ENCODE measurements at regions not wholly inside any gene's neighbourhood (a gene's known extent, or its start where the extent isn't known, plus 50 kb on each side); places are given as distances from the start of the nearest gene placed in this dataset.

- TF ChIP-seq GABPA (IDR thresholded peaks at IDR 0.05; ENCODE audit: low read depth), result no peak
- TF ChIP-seq POLR2AphosphoS5 (IDR thresholded peaks at IDR 0.05; ENCODE audit: low read depth), result no peak
- TF ChIP-seq SPI1 (IDR thresholded peaks at IDR 0.05; ENCODE audit: borderline replicate concordance, low read depth), result no peak
- TF ChIP-seq REST (IDR thresholded peaks at IDR 0.05; ENCODE audit: insufficient replicate concordance, low read depth), result no peak
- TF ChIP-seq CTCF (IDR thresholded peaks at IDR 0.05; ENCODE audit: insufficient read depth, low read length), result no peak
- Histone ChIP-seq H3K27me3 (ENCODE audit: insufficient read depth, poor library complexity, severe bottlenecking) (no peaks in the 10 kb centered on the region), H3K27ac (replicated peaks) (no peak overlapping the region), H3K4me3 (replicated peaks; ENCODE audit: insufficient read depth, low read length) (no peak overlapping the region)
- DNase-seq (ENCODE audit: low read depth in 1 of 2, low spot score in 1 of 2), result no peak
Observed at GRCh38 chr9:26066237-26066636, 388.0 kb upstream of the TUSC1 start.

GRCh38 chr9:26061948-26062575 is 383.8 kb upstream of the TUSC1 start:
- no peak for DNase-seq (ENCODE audit: low read depth in 1 of 2, low spot score in 1 of 2)
- no peaks in the 10 kb centered on the region for H3K27me3 ChIP-seq (ENCODE audit: insufficient read depth, poor library complexity, severe bottlenecking)
- no peak overlapping the region for H3K27ac ChIP-seq (replicated peaks)
- TF ChIP-seq GABPA (IDR thresholded peaks at IDR 0.05; ENCODE audit: low read depth), result no peak
- TF ChIP-seq CTCF (IDR thresholded peaks at IDR 0.05; ENCODE audit: insufficient read depth, low read length), result no peak
- TF ChIP-seq POLR2AphosphoS5 (IDR thresholded peaks at IDR 0.05; ENCODE audit: low read depth), result no peak
- TF ChIP-seq REST (IDR thresholded peaks at IDR 0.05; ENCODE audit: insufficient replicate concordance, low read depth), result no peak
- TF ChIP-seq SPI1 (IDR thresholded peaks at IDR 0.05; ENCODE audit: borderline replicate concordance, low read depth), result no peak
- H3K4me3 ChIP-seq (replicated peaks; ENCODE audit: insufficient read depth, low read length), result no peak overlapping the region

GRCh38 chr9:26058111-26058895 is 380.1 kb upstream of the TUSC1 start:
- H3K4me3 ChIP-seq (replicated peaks; ENCODE audit: insufficient read depth, low read length), result no peak overlapping the region
- TF ChIP-seq GABPA (IDR thresholded peaks at IDR 0.05; ENCODE audit: low read depth) (no peak), POLR2AphosphoS5 (IDR thresholded peaks at IDR 0.05; ENCODE audit: low read depth) (no peak), REST (IDR thresholded peaks at IDR 0.05; ENCODE audit: insufficient replicate concordance, low read depth) (no peak), CTCF (IDR thresholded peaks at IDR 0.05; ENCODE audit: insufficient read depth, low read length) (no peak), SPI1 (IDR thresholded peaks at IDR 0.05; ENCODE audit: borderline replicate concordance, low read depth) (no peak)
- H3K27ac ChIP-seq (replicated peaks), result no peak overlapping the region
- DNase-seq (ENCODE audit: low read depth in 1 of 2, low spot score in 1 of 2), result no peak
- no peaks in the 10 kb centered on the region for H3K27me3 ChIP-seq (ENCODE audit: insufficient read depth, poor library complexity, severe bottlenecking)
